ENCODE measurements at regions not wholly inside any gene's neighbourhood (a gene's known extent, or its start where the extent isn't known, plus 50 kb on each side); places are given as distances from the start of the nearest gene placed in this dataset.

DNA sequence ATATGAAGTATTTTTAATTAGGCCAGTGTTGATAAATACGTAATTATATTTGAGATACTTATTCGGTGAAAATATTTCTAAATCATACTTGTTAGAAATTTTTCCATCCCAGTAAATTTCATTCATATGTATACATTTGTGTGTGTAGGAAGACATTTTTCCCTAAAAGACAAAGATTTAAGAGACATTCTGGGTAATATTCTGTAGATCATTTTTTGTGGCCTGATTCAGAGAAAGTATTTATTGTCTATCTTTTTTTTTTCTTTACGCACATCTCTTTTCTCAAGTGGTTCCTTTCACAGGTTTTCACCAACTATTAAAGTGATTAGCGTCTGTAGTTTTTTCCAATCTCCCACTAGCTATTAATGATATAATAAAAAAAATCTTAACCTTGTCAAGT is 224.1 kb downstream of the MEF2C start:
- Histone ChIP-seq H3K9me3 (no peaks in the 10 kb centered on the region), H3K4me3 (ENCODE audit: low read depth, low read length) (no peak overlapping the region), H3K36me3 (ENCODE audit: control insufficient read depth, insufficient read depth, low read length) (no peaks in the 10 kb centered on the region), H3K4me1 (0 out of 2 replicates have a peak, but pooled peaks cover 5% of the 10 kb centered on the region), H3K27me3 (replicated peaks; ENCODE audit: control insufficient read depth, insufficient read depth, low read length) (no peaks in the 10 kb centered on the region)
- intact Hi-C loops (cut with micrococcal nuclease; ENCODE audit: unreplicated experiment) = no loop called here
- peaks cover 12% of the 10 kb centered on the region for H3K27me3 Mint-ChIP-seq (ENCODE audit: insufficient read depth, unreplicated experiment)
- POLR2A ChIA-PET = no interaction called here
- TF ChIP-seq, protein P1, sequence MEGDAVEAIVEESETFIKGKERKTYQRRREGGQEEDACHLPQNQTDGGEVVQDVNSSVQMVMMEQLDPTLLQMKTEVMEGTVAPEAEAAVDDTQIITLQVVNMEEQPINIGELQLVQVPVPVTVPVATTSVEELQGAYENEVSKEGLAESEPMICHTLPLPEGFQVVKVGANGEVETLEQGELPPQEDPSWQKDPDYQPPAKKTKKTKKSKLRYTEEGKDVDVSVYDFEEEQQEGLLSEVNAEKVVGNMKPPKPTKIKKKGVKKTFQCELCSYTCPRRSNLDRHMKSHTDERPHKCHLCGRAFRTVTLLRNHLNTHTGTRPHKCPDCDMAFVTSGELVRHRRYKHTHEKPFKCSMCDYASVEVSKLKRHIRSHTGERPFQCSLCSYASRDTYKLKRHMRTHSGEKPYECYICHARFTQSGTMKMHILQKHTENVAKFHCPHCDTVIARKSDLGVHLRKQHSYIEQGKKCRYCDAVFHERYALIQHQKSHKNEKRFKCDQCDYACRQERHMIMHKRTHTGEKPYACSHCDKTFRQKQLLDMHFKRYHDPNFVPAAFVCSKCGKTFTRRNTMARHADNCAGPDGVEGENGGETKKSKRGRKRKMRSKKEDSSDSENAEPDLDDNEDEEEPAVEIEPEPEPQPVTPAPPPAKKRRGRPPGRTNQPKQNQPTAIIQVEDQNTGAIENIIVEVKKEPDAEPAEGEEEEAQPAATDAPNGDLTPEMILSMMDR (IDR thresholded peaks at IDR 0.05; ENCODE audit: insufficient read depth in 1 of 2, low read depth in 1 of 2, low read length in 1 of 2, severe bottlenecking in 1 of 2, unreplicated experiment in 1 of 2) = no peak
- H3K36me3 Mint-ChIP-seq (ENCODE audit: insufficient read depth, unreplicated experiment) = no peaks in the 10 kb centered on the region
- H3K27ac Mint-ChIP-seq (ENCODE audit: unreplicated experiment) = no peak overlapping the region
- CTCF ChIA-PET = no interaction called here
- no peaks in the 10 kb centered on the region for H3K4me1 Mint-ChIP-seq (ENCODE audit: low read depth, unreplicated experiment)
- H3K4me3 Mint-ChIP-seq (ENCODE audit: unreplicated experiment) = no peak overlapping the region
- H3K9me3 Mint-ChIP-seq (ENCODE audit: unreplicated experiment) = no peaks in the 10 kb centered on the region
- BruUV-seq (replicated peaks) = no TSS peak
- DNase-seq = no peak

DNA sequence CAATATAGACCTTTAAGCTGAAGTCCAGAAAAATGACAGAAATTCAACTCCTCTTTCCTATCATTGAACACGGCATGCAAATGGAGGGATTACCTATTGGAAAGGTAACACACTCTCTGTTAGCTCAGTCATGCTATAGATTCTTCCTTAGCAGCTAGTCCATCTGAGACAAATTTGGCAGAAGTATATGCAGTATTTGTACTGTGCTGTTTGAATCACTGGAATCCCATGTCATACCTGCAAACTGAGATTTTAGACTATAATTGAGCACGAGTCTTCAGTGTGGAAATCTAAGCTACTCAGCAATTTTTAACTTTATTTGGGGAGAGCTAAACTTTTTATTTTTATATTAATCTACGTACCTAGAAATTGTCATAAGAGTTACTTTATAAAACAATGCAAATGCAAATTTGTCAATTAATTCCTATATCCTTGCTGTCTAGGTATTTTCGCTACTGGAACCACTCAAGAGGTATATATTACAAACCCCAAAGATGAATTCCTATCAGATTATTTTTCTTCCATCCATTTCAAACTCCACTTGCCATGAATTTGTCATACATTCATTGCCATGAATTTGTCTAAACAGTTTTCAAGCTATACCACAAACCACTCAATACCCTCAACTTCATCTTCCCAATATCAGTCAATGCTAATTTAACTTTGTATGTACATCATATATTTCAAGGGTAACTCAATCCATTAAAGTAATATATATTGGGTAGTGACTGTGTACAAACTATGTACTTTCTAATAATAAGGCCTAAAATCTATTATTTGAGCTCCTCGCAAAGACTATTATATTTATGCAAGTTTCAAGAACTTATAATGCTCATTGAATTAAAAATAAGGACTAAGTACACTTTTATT is 224.8 kb downstream of the MEF2C start:
- ChIA-PET CTCF (no interaction called here), POLR2A (no interaction called here)
- intact Hi-C loops (cut with micrococcal nuclease; ENCODE audit: unreplicated experiment) = no loop called here
- no TSS peak for BruUV-seq (replicated peaks)
- DNase-seq = no peak
- Mint-ChIP-seq H3K27ac (ENCODE audit: unreplicated experiment) (no peak overlapping the region), H3K27me3 (ENCODE audit: insufficient read depth, unreplicated experiment) (peaks cover 7% of the 10 kb centered on the region), H3K36me3 (ENCODE audit: insufficient read depth, unreplicated experiment) (no peaks in the 10 kb centered on the region), H3K4me1 (ENCODE audit: low read depth, unreplicated experiment) (no peaks in the 10 kb centered on the region), H3K9me3 (ENCODE audit: unreplicated experiment) (no peaks in the 10 kb centered on the region), H3K4me3 (ENCODE audit: unreplicated experiment) (no peak overlapping the region)
- Histone ChIP-seq H3K9me3 (no peaks in the 10 kb centered on the region), H3K36me3 (ENCODE audit: control insufficient read depth, insufficient read depth, low read length) (no peaks in the 10 kb centered on the region), H3K4me3 (ENCODE audit: low read depth, low read length) (no peak overlapping the region), H3K4me1 (0 out of 2 replicates have a peak, but pooled peaks cover 5% of the 10 kb centered on the region), H3K27me3 (replicated peaks; ENCODE audit: control insufficient read depth, insufficient read depth, low read length) (no peaks in the 10 kb centered on the region)
- TF ChIP-seq, protein P1 (IDR thresholded peaks at IDR 0.05; ENCODE audit: insufficient read depth in 1 of 2, low read depth in 1 of 2, low read length in 1 of 2, severe bottlenecking in 1 of 2, unreplicated experiment in 1 of 2) = no peak

DNA sequence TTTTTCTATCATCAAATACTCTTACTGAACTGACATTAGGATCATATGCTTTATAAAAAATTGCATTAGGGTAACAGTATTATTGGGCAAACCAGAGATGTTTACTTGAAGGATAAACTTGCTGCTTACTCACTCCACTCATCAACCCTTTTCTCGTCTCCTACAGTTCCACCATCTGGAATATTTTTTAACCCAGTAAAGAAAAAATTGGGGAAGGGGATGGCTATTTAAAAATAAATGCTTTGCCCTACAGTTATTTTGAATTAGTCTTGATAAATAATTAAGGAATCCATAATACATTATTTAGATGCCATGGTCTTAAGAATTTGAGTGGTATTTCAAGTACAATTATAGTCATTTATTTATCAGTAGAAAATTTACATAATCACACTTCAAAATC is 225.8 kb downstream of the MEF2C start:
- TF ChIP-seq, protein P1 (IDR thresholded peaks at IDR 0.05; ENCODE audit: insufficient read depth in 1 of 2, low read depth in 1 of 2, low read length in 1 of 2, severe bottlenecking in 1 of 2, unreplicated experiment in 1 of 2) = no peak
- peaks cover 7% of the 10 kb centered on the region for H3K27me3 Mint-ChIP-seq (ENCODE audit: insufficient read depth, unreplicated experiment)

More for the DNA sequence above, 225.8 kb downstream of the MEF2C start:
- Mint-ChIP-seq H3K4me3 (ENCODE audit: unreplicated experiment) (no peak overlapping the region), H3K36me3 (ENCODE audit: insufficient read depth, unreplicated experiment) (no peaks in the 10 kb centered on the region), H3K9me3 (ENCODE audit: unreplicated experiment) (no peaks in the 10 kb centered on the region), H3K27ac (ENCODE audit: unreplicated experiment) (no peak overlapping the region), H3K4me1 (ENCODE audit: low read depth, unreplicated experiment) (no peaks in the 10 kb centered on the region)
- no peaks in the 10 kb centered on the region for H3K27me3 ChIP-seq (replicated peaks; ENCODE audit: control insufficient read depth, insufficient read depth, low read length)
- ChIA-PET CTCF (no interaction called here), POLR2A (no interaction called here)
- no TSS peak for BruUV-seq (replicated peaks)
- H3K9me3 ChIP-seq = no peaks in the 10 kb centered on the region
- no peak for DNase-seq
- H3K4me1 ChIP-seq = 0 out of 2 replicates have a peak, but pooled peaks cover 5% of the 10 kb centered on the region
- H3K4me3 ChIP-seq (ENCODE audit: low read depth, low read length) = no peak overlapping the region
- intact Hi-C loops (cut with micrococcal nuclease; ENCODE audit: unreplicated experiment) = no loop called here
- H3K36me3 ChIP-seq (ENCODE audit: control insufficient read depth, insufficient read depth, low read length) = no peaks in the 10 kb centered on the region

All from Caco-2 (cell line).